HG03439 (cell line): ENCODE measurements at regions not wholly inside any gene's neighbourhood (a gene's known extent, or its start where the extent isn't known, plus 50 kb on each side); places are given as distances from the start of the nearest gene placed in this dataset.
"Not testable (repeated sequence)": the region's sequence is repeated elsewhere in the genome, so short reads cannot be mapped to it uniquely, and the experiment has no call there.

Experiments
- ATAC-seq: cut with Tn5 transposase; IDR thresholded peaks from one replicate; pipeline ENCODE4 v1.9.1; 2021; ENCODE audit warnings: mild to moderate bottlenecking, moderate library complexity; ENCODE audit not compliant: unreplicated experiment

GRCh38 chr6:51203504-51203903 lies 384.8 kb downstream of the TFAP2B start:
- no peak for ATAC-seq

GRCh38 chr6:51206686-51207085 lies 388.0 kb downstream of the TFAP2B start:
- not testable (repeated sequence) for ATAC-seq

GRCh38 chr6:51209651-51210050 lies 391.0 kb downstream of the TFAP2B start:
- no peak for ATAC-seq

GRCh38 chr6:51213811-51214210 lies 395.1 kb downstream of the TFAP2B start:
- no peak for ATAC-seq

- no peak for ATAC-seq
These were observed 395.8 kb downstream of the TFAP2B start for GRCh38 chr6:51214442-51214841.

- ATAC-seq = no peak
These were observed 399.5 kb downstream of the TFAP2B start for GRCh38 chr6:51218181-51218580.

GRCh38 chr6:51224580-51225240 lies 406.0 kb downstream of the TFAP2B start:
- not testable (repeated sequence) for ATAC-seq

- no peak for ATAC-seq
These were observed 422.7 kb downstream of the TFAP2B start for GRCh38 chr6:51241376-51241775.

GRCh38 chr6:51249798-51250197 lies 431.1 kb downstream of the TFAP2B start:
- no peak for ATAC-seq

- ATAC-seq = no peak
These were observed 431.6 kb downstream of the TFAP2B start for GRCh38 chr6:51250317-51250716.

GRCh38 chr6:51257938-51258337 lies 439.3 kb downstream of the TFAP2B start:
- no peak for ATAC-seq

- no peak for ATAC-seq
These were observed 441.3 kb downstream of the TFAP2B start for GRCh38 chr6:51260003-51260402.

GRCh38 chr6:51261691-51262090 lies 443.0 kb downstream of the TFAP2B start:
- ATAC-seq = no peak

GRCh38 chr6:51265426-51265825 lies 446.8 kb downstream of the TFAP2B start:
- no peak for ATAC-seq

GRCh38 chr6:51266604-51267003 lies 447.9 kb downstream of the TFAP2B start:
- no peak for ATAC-seq

GRCh38 chr6:51268666-51269065 lies 450.0 kb downstream of the TFAP2B start:
- no peak for ATAC-seq

GRCh38 chr6:51269876-51270275 lies 451.2 kb downstream of the TFAP2B start:
- no peak for ATAC-seq

GRCh38 chr6:51271615-51272014 lies 452.9 kb downstream of the TFAP2B start:
- no peak for ATAC-seq

GRCh38 chr6:51273228-51273961 lies 454.7 kb downstream of the TFAP2B start:
- no peak for ATAC-seq

GRCh38 chr6:51277474-51277873 lies 458.8 kb downstream of the TFAP2B start:
- ATAC-seq = no peak

GRCh38 chr6:51282026-51282425 lies 463.4 kb downstream of the TFAP2B start:
- ATAC-seq = no peak

GRCh38 chr6:51283723-51284355 lies 465.2 kb downstream of the TFAP2B start:
- no peak for ATAC-seq
